Left cardiac atrium (tissue), 4 donors: ENCODE measurements at regions not wholly inside any gene's neighbourhood (a gene's known extent, or its start where the extent isn't known, plus 50 kb on each side); places are given as distances from the start of the nearest gene placed in this dataset.

ENCODE experiments used
- ATAC-seq, 2 donors: fragments of 200-7000 bp; cut with Tn5 transposase; one replicate each; pipeline ENCODE4 v1.9.1; 2020; ENCODE audit warnings: mild to moderate bottlenecking in 2 of 2, moderate library complexity in 2 of 2
- DNase-seq: peaks from one replicate; pipeline ENCODE4 v3.0.0-alpha.2; 2020
- intact Hi-C, 2 donors: fragments of 100-400 bp; cut with DNase I; formaldehyde crosslinking; loops; one replicate each; pipeline versions ENCODE4 v1.14.1 to v1.15.1; 2022 to 2023
- donor health status: DM: no; HTN: yes; CAD: no.
- donor health status: DM: no; HTN: yes; CAD: no; lungs with severe emphysema.
- donor health status: DM: yes; HTN: yes; CAD: no.
- donor health status: Dilated cardiomyopathy.

- DNase-seq = no peak
- no peak for ATAC-seq
- intact Hi-C loops = no loop called here
These were observed 94.5 kb upstream of the FER start for GRCh38 chr5:108653201-108653600.

DNA sequence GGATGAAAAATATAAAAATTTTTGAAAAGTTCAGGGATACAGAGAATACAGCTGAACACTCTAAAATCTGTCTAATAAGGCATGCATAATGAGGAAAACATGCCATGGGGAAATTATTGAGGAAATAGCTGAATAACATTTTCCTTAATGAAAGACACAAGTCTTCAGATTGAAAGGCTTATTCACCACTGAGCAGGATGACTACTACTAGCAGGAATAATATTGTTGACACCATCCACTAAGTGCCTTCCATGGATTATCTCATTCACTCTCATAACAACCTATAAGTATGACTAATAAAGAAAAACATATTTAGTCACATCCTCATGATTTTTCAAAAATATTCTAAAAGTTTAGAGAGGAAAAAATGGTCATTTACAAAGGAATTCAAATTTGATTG, 96.7 kb upstream of the FER start:
- peak in 1 of 2 donors; percentile 51 for ATAC-seq
- intact Hi-C loops = no loop called here
- DNase-seq = no peak

DNA sequence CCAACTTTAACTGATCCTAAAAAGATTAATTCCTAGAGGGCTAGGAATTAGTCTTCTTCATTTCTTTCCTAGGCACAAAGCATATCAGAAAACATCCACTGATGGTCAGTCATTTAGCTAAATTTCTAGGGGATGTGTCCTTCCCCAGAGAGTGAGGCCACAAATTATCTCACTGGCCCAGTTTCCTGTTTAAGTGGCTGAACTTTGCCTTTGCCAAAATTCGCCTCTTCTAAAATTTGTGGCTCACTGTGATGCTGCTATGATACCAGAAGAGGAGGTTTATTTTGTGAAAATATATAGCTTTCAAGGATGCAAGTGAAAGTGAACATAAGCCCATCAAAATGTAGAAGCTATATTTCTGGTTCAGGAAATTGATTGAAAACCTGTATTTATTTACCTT, 98.1 kb upstream of the FER start:
- ATAC-seq (no peak), DNase-seq (no peak)
- intact Hi-C loops = no loop called here

- intact Hi-C loops = no loop called here
- no peak for ATAC-seq
- no peak for DNase-seq
These were observed 98.6 kb upstream of the FER start for GRCh38 chr5:108649106-108649505.

DNA sequence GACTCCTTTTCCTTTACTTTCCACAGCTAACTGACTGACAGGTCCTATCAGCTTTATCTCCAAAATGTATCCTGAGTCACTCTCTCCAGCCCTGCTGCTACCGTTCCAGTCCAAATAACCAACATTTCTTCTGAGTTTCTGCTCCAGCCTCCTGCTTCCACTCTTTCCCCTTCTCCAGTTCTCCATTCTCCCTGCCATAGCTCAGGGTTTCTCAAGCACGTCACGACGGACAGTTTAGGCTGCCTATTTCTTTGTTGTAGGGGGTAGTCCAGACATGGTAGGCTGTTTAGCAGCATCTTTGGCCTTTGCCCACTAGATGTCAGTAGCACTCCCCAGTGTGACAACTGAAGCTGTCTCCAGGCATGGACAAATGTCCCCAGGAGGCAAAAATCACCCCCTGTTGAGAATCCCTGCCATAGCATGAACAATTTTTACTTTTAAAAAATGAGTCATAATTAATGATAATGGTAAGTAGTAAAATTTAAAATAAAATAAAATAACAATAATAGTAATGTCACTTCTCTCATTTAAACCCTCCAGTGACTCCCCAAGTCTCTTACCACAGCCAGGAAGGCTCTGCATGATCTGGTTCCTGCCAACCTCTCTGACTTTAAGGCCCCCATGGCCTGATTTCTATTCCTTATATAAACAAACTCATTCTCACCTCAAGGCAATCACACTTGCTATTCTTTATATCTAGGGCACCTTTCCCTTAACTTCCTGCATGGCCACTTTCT, 105.4 kb upstream of the FER start:
- peak; percentile 43 for DNase-seq
- intact Hi-C loops = no loop called here
- peak; percentile 93 to 95 for ATAC-seq

DNA sequence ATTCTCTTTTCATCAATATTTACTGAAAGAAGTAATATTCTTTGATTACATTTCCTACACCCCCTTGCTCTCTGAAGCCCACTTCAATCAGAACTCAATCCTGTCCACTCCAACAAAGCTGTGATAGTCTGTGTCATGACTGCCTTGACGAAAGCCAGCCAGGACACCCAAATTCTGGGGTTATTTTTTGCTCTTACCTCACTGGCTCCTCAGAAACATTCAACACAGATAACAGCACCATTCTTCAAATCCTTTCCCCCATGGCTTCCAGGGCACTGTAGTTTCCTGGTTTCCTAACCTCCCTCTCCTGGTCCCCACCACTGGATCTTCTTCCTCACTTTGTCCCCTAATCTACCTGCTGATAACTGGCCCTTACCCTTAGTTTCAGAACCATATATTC, 106.1 kb upstream of the FER start:
- DNase-seq (no peak), ATAC-seq (peak; percentile 45 to 61)
- intact Hi-C loops = no loop called here

- intact Hi-C loops = no loop called here
- DNase-seq (no peak), ATAC-seq (no peak)
These were observed 108.3 kb upstream of the FER start for GRCh38 chr5:108639366-108639765.

GRCh38 chr5:108638021-108638420, 109.7 kb upstream of the FER start:
- ATAC-seq (no peak), DNase-seq (no peak)
- intact Hi-C loops = no loop called here

GRCh38 chr5:108637134-108637533, 110.6 kb upstream of the FER start:
- intact Hi-C loops = no loop called here
- DNase-seq (no peak), ATAC-seq (no peak)

DNA sequence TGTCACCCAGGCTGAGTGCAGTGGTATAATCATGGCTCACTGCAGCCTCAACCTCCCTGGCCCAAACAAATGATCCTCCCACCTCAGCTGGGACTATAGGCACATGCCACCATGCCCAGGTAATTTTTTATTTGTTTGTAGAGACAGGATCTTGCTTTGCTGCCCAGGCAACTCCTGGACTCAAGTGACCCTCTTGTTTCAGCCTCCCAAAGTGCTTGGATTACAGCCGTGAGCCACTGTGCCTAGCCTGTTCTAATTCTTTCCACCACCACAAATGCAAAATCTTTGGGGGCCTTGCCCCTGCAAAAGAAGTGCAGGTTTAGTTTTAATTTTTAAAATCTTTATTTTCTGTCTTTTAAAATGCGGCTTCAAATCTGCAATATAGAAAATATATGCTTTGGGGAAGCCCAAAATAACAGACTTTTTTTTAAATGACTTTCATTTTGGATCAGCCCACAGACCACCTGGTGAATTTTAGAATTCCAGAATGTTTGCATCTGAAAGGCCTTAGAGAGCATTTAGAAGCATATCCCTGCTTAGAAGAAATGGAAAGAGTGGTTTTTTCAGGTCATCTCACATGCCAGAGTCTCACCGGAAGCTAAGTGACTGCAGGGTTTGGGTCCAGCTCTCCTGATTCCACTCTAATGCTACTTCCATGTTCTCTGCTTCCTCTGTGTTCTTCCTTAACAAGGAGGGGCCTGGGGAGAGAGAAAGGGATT, 111.4 kb upstream of the FER start:
- no peak for DNase-seq
- intact Hi-C loops = no loop called here

DNA sequence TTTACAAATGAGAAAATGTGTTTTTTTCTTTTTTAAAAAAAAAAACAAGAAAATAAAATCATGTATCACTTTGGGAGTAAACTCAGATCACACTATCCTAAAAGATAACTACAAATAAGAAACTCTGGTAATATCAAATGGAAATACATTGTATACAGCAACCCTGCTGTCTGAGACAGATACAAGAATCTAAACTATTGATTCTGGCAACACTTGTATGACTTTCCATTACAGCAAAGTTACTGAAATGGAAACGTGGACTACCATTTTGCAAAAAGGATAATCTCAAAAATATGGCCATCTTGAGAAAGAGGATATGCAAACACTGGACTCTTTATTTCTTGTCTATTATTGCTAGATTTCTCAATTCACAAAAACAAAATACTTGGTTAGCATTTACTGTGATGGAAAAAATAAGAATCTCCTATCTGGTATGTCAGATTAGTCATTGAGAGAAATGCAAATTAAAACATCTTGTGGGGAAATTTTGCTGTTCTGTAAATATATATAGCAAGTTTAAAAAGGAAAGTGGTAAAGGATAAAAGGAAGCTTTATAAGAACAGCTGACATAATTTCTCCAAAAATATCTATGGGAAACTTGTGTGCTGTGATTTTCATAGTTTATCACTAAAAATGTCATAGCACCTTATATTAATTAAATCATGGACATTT, 112.9 kb upstream of the FER start:
- intact Hi-C loops = no loop called here
- DNase-seq = no peak
- no peak for ATAC-seq

More for the DNA sequence above, 111.4 kb upstream of the FER start:
- ATAC-seq = no peak

DNA sequence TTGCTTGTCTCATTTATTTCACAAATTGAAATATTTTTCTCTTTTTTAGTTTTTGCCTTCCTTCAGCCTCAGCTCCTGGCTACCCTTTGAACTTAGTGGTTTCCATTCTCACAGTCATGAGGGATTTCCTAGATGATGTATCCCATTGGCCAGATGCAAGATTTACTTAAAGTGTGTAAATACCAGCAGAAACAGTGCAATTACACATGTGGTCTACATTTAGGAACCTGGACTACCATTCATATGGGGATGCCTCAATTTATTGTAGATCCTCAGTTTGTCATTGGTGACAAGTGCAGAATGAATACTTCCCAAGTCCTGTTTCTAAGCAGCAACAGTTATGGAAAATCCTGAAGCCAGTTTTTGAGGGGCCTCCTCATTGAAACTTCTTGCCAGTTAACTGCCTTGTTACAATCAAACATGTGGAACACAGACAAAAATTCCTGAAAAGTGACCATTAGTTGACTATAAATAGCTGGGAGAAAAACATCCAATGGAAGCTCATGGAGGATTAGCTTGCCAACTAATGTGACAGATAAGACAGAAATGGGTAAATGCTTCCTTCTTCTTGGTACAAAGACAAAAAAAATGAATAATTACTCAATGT, 113.6 kb upstream of the FER start:
- intact Hi-C loops = no loop called here
- no peak for ATAC-seq

DNA sequence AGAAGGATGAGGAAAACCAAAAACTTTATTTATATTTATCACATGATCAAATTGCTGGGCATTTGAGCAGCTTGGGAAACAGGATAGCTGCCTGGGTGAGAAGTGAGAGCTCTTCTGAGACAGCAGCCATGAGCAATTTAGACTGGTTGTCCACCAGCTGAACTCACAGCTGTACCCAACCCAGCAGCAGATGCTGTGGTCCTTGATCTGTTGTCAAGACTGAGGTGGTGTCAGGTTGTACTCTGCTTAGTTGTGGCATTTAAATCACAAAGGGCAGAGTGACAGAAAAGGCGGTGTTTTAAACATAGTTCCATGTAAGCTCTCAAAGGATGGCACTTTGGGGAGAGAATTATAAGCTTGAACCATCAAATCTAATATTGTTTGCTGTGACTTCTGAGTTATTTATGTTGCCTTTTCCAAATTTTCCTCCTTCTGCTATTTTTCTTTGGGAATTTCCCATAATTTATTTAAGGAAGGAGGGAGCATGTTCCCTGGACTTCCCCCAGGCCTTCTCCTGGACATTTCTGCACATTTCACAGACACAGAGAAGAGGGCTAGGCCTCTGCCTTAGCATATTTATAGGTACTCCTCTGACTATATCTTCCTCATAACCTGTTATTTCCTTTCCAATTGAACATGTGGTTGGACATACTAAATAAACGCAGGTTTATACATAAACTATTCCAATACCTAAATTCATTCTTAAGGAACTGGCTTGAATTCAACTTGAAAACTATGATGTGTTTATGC, 117.7 kb upstream of the FER start:
- ATAC-seq (no peak), DNase-seq (no peak)
- intact Hi-C loops = no loop called here

More for the DNA sequence above, 113.6 kb upstream of the FER start:
- no peak for DNase-seq

DNA sequence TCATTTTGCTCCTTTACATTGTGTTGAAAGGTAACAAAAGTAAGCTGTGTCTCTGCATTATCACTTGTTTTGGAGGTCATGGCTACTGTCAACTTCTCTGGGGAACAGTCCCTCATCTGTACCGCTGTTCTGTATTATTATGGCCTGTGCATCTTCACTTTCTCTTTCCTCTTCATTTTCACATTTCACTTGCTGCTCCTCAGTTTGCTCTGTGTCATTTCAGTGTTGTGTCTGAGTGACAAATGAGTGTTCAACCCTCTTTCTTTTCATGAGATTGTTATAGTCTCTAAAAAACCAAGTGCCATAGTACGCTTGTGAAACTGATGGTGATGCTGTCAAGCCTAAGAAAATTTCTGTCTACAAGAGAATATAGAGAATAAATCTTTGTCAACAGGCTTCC, 122.0 kb upstream of the FER start:
- intact Hi-C loops = no loop called here
- DNase-seq (no peak), ATAC-seq (no peak)

GRCh38 chr5:108623826-108624225, 123.9 kb upstream of the FER start:
- DNase-seq (no peak), ATAC-seq (no peak)
- intact Hi-C loops = no loop called here

- DNase-seq (no peak), ATAC-seq (no peak)
- intact Hi-C loops = no loop called here
These were observed 127.2 kb upstream of the FER start for GRCh38 chr5:108620516-108620915.

DNA sequence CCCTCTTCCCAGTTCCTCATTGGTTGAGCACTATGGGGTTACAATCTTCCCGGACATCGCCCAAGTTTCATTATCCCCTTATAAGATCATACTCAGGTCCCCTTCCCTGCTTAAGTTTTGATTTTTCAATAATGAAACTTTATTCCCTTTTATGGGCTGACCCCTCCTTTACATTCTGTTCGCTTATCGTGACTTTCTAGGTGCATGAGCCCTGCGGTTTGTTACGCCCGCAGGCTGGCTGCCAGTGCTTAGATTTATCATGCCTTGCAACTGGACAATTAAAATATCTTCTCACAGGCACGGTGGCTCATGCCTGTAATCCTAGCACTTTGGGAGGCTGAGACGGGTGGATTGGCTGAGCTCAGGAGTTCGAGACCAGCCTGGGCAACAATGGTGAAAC, 127.9 kb upstream of the FER start:
- intact Hi-C loops = no loop called here
- DNase-seq (no peak), ATAC-seq (no peak)

- intact Hi-C loops = no loop called here
- DNase-seq = no peak
- no peak for ATAC-seq
These were observed 129.9 kb upstream of the FER start for GRCh38 chr5:108617467-108618435.
